ENCODE measurements at regions not wholly inside any gene's neighbourhood (a gene's known extent, or its start where the extent isn't known, plus 50 kb on each side); places are given as distances from the start of the nearest gene placed in this dataset.
A peak's percentile ranks its signal among the peaks of the same experiment; 100 is the strongest.

GRCh38 chr6:140062043-140063020 is 687.9 kb upstream of the CITED2 start:
- peak; percentile 97 for FAIRE-seq
- peak overlapping the region; percentile 67 for H3K4me2 ChIP-seq (ENCODE audit: low read length)
- H3K36me3 ChIP-seq (ENCODE audit: insufficient read depth, low read length): no peaks in the 10 kb centered on the region
- H3K4me3 ChIP-seq (ENCODE audit: insufficient read depth, low read depth, low read length): peak overlapping the region; percentile 8
- DNase-seq (ENCODE audit: low read depth): peak; percentile 99
- peak overlapping the region; percentile 57 for H3K9ac ChIP-seq (ENCODE audit: low read length)
- TF ChIP-seq EZH2 (IDR thresholded peaks at IDR 0.05; ENCODE audit: insufficient read depth, low read length): no peak
- TF ChIP-seq CTCF (IDR thresholded peaks at IDR 0.05; ENCODE audit: insufficient read depth, low read depth, low read length): no peak
- H3K36me3 Mint-ChIP-seq (ENCODE audit: low read depth, unreplicated experiment): peaks cover 3% of the 10 kb centered on the region
- H3K9me3 Mint-ChIP-seq (ENCODE audit: unreplicated experiment): no peaks in the 10 kb centered on the region
- H3K4me1 Mint-ChIP-seq (ENCODE audit: low read depth, unreplicated experiment): peaks cover 47% of the 10 kb centered on the region
- peaks cover 22% of the 10 kb centered on the region for H3K4me1 ChIP-seq (ENCODE audit: insufficient read depth, low read length)
- no peak overlapping the region for H3K4me3 Mint-ChIP-seq (ENCODE audit: unreplicated experiment)
- H3K27me3 Mint-ChIP-seq (ENCODE audit: low read depth, unreplicated experiment): no peaks in the 10 kb centered on the region
- H4K20me1 ChIP-seq (ENCODE audit: insufficient read depth, low read length): no peaks in the 10 kb centered on the region
- H3K27me3 ChIP-seq (ENCODE audit: insufficient read depth, low read length): no peaks in the 10 kb centered on the region
- H3K27ac ChIP-seq (ENCODE audit: low read depth, low read length): peak overlapping the region; percentile 86
- H3K9me3 ChIP-seq (ENCODE audit: insufficient read depth, low read depth, low read length): no peaks in the 10 kb centered on the region
- peak overlapping the region; percentile 97 for H3K27ac Mint-ChIP-seq (ENCODE audit: unreplicated experiment)
- H2AFZ ChIP-seq (ENCODE audit: low read depth, low read length): no peak overlapping the region
- no peaks in the 10 kb centered on the region for H3K79me2 ChIP-seq (ENCODE audit: insufficient read depth, low read length)

GRCh38 chr6:140061110-140062042 is 686.9 kb upstream of the CITED2 start:
- Histone ChIP-seq H3K9ac (ENCODE audit: low read length) (peak overlapping the region; percentile 57), H3K9me3 (ENCODE audit: insufficient read depth, low read depth, low read length) (no peaks in the 10 kb centered on the region), H3K79me2 (ENCODE audit: insufficient read depth, low read length) (no peaks in the 10 kb centered on the region), H4K20me1 (ENCODE audit: insufficient read depth, low read length) (no peaks in the 10 kb centered on the region), H3K4me2 (ENCODE audit: low read length) (peak overlapping the region; percentile 67), H3K36me3 (ENCODE audit: insufficient read depth, low read length) (no peaks in the 10 kb centered on the region), H3K27ac (ENCODE audit: low read depth, low read length) (peak overlapping the region; percentile 86), H3K27me3 (ENCODE audit: insufficient read depth, low read length) (no peaks in the 10 kb centered on the region), H2AFZ (ENCODE audit: low read depth, low read length) (no peak overlapping the region), H3K4me3 (ENCODE audit: insufficient read depth, low read depth, low read length) (no peak overlapping the region), H3K4me1 (ENCODE audit: insufficient read depth, low read length) (peaks cover 22% of the 10 kb centered on the region)
- Mint-ChIP-seq H3K27ac (ENCODE audit: unreplicated experiment) (peak overlapping the region; percentile 97), H3K4me3 (ENCODE audit: unreplicated experiment) (no peak overlapping the region), H3K27me3 (ENCODE audit: low read depth, unreplicated experiment) (no peaks in the 10 kb centered on the region), H3K4me1 (ENCODE audit: low read depth, unreplicated experiment) (peaks cover 44% of the 10 kb centered on the region), H3K9me3 (ENCODE audit: unreplicated experiment) (no peaks in the 10 kb centered on the region), H3K36me3 (ENCODE audit: low read depth, unreplicated experiment) (peaks cover 3% of the 10 kb centered on the region)
- FAIRE-seq: no peak
- TF ChIP-seq CTCF (IDR thresholded peaks at IDR 0.05; ENCODE audit: insufficient read depth, low read depth, low read length) (no peak), EZH2 (IDR thresholded peaks at IDR 0.05; ENCODE audit: insufficient read depth, low read length) (no peak)
- no peak for DNase-seq (ENCODE audit: low read depth)
